Natural killer cell (primary cell): ENCODE measurements at regions not wholly inside any gene's neighbourhood (a gene's known extent, or its start where the extent isn't known, plus 50 kb on each side); places are given as distances from the start of the nearest gene placed in this dataset.

Experiments used
- ATAC-seq, 3 donors: fragments of 150-1000 bp in 2 of 3; fragments of 200-7000 bp in 1 of 3; cut with Tn5 transposase; 1 replicate in 1 of 3; 2 replicates in 2 of 3; pipeline ENCODE4 v1.10.0; 2021; ENCODE audit warnings: mild to moderate bottlenecking in 2 of 3, moderate library complexity in 2 of 3
- DNase-seq, 2 donors: peaks; one replicate each; pipeline versions ENCODE4 v3.0.0 to v3.0.0-alpha.2; 2013 to 2021; ENCODE audit warnings: mixed read lengths in 1 of 2
- H3K27ac ChIP-seq: one replicate; pipeline ENCODE4 v1.5.1; 2013; ENCODE audit warnings: mild to moderate bottlenecking, low read length
- H3K27me3 ChIP-seq: one replicate; pipeline ENCODE4 v1.6.1; 2013; ENCODE audit warnings: low read length; ENCODE audit not compliant: control insufficient read depth, insufficient read depth
- H3K36me3 ChIP-seq: one replicate; pipeline ENCODE4 v1.6.1; 2013; ENCODE audit warnings: low read length; ENCODE audit not compliant: control insufficient read depth, insufficient read depth
- H3K4me1 ChIP-seq: one replicate; pipeline ENCODE4 v1.6.1; 2013; ENCODE audit warnings: low read length; ENCODE audit not compliant: control insufficient read depth, insufficient read depth
- H3K4me3 ChIP-seq: one replicate; pipeline ENCODE4 v1.5.1; 2013; ENCODE audit warnings: low read length
- H3K9me3 ChIP-seq: one replicate; pipeline ENCODE4 v1.6.1; 2013; ENCODE audit warnings: low read length; ENCODE audit not compliant: control insufficient read depth, insufficient read depth
- H3K27ac Mint-ChIP-seq, 2 donors: one replicate each; pipeline ENCODE4 v1.8.0; 2022; ENCODE audit warnings: mild to moderate bottlenecking in 2 of 2, mixed read lengths in 2 of 2, moderate library complexity in 1 of 2
- H3K27me3 Mint-ChIP-seq, 2 donors: one replicate each; pipeline ENCODE4 v1.8.0; 2022; ENCODE audit warnings: low read depth in 2 of 2, mixed read lengths in 2 of 2
- H3K36me3 Mint-ChIP-seq: one replicate; pipeline ENCODE4 v1.8.0; 2022; ENCODE audit warnings: mixed read lengths
- H3K4me1 Mint-ChIP-seq, 2 donors: one replicate each; pipeline ENCODE4 v1.8.0; 2022; ENCODE audit warnings: mixed read lengths in 2 of 2
- H3K4me3 Mint-ChIP-seq: one replicate; pipeline ENCODE4 v1.8.0; 2022; ENCODE audit warnings: mild to moderate bottlenecking, moderate library complexity, mixed read lengths
- H3K9me3 Mint-ChIP-seq, 2 donors: one replicate each; pipeline ENCODE4 v1.8.0; 2022; ENCODE audit warnings: mixed read lengths in 2 of 2
- CTCF ChIP-seq: fragments of 200-600 bp; IDR thresholded peaks from one replicate; pipeline ENCODE4 v1.8.0; 2022; ENCODE audit warnings: antibody characterized with exemption
- WGBS: methylation state at CpG from one replicate; pipeline ENCODE4 v1.1.7; 2013; ENCODE audit warnings: missing lambda C conversion rate; ENCODE audit not compliant: insufficient coverage; 5-methylcytosine and 5-hydroxymethylcytosine counted together
- intact Hi-C: fragments of 100-400 bp; cut with micrococcal nuclease; formaldehyde crosslinking; loops from one replicate; pipeline ENCODE4 v1.14.2; 2022

- Mint-ChIP-seq H3K4me3 (no peak overlapping the region), H3K36me3 (no peaks in the 10 kb centered on the region), H3K9me3 (peaks cover 6 to 26% of the 10 kb centered on the region in 2 donors), H3K4me1 (no peaks in the 10 kb centered on the region), H3K27me3 (no peaks in the 10 kb centered on the region), H3K27ac (no peak overlapping the region)
- 67% methylated on average over 4 of the region's 4 CpGs for WGBS
- TF ChIP-seq CTCF: no peak
- no peak for DNase-seq
- ATAC-seq: no peak
- H3K27me3 ChIP-seq: no peaks in the 10 kb centered on the region
- no peaks in the 10 kb centered on the region for H3K36me3 ChIP-seq
- intact Hi-C loops: no loop called here
- H3K4me3 ChIP-seq: no peak overlapping the region
- H3K4me1 ChIP-seq: no peaks in the 10 kb centered on the region
- H3K9me3 ChIP-seq: peaks cover 6% of the 10 kb centered on the region
- H3K27ac ChIP-seq: no peak overlapping the region
Observed at GRCh38 chr3:74009961-74010844, 385.5 kb upstream of the PDZRN3 start.

- no peak for TF ChIP-seq CTCF
- 89% methylated on average over 3 of the region's 3 CpGs for WGBS
- Mint-ChIP-seq H3K4me1 (no peaks in the 10 kb centered on the region), H3K9me3 (peaks cover 0 to 18% of the 10 kb centered on the region in 2 donors), H3K27me3 (no peaks in the 10 kb centered on the region), H3K4me3 (no peak overlapping the region), H3K27ac (no peak overlapping the region), H3K36me3 (no peaks in the 10 kb centered on the region)
- Histone ChIP-seq H3K4me3 (no peak overlapping the region), H3K4me1 (no peaks in the 10 kb centered on the region), H3K9me3 (no peaks in the 10 kb centered on the region), H3K27ac (no peak overlapping the region), H3K36me3 (no peaks in the 10 kb centered on the region), H3K27me3 (no peaks in the 10 kb centered on the region)
- intact Hi-C loops: no loop called here
- no peak for DNase-seq
- ATAC-seq: no peak
Observed at GRCh38 chr3:74004386-74004785, 379.6 kb upstream of the PDZRN3 start.

GRCh38 chr3:74003734-74004133 lies 379.0 kb upstream of the PDZRN3 start:
- H3K4me1 ChIP-seq: no peaks in the 10 kb centered on the region
- WGBS: 85% methylated on average over 4 of the region's 5 CpGs
- H3K36me3 ChIP-seq: no peaks in the 10 kb centered on the region
- H3K27ac Mint-ChIP-seq: no peak overlapping the region
- no peak for ATAC-seq
- no peaks in the 10 kb centered on the region for H3K27me3 Mint-ChIP-seq
- TF ChIP-seq CTCF: no peak
- H3K4me3 ChIP-seq: no peak overlapping the region
- H3K4me3 Mint-ChIP-seq: no peak overlapping the region
- DNase-seq: no peak
- H3K4me1 Mint-ChIP-seq: no peaks in the 10 kb centered on the region
- H3K36me3 Mint-ChIP-seq: no peaks in the 10 kb centered on the region
- H3K9me3 Mint-ChIP-seq: peaks cover 0 to 20% of the 10 kb centered on the region in 2 donors
- no peaks in the 10 kb centered on the region for H3K27me3 ChIP-seq
- H3K9me3 ChIP-seq: no peaks in the 10 kb centered on the region
- intact Hi-C loops: no loop called here
- H3K27ac ChIP-seq: no peak overlapping the region

- Histone ChIP-seq H3K4me3 (no peak overlapping the region), H3K4me1 (no peaks in the 10 kb centered on the region), H3K27ac (no peak overlapping the region), H3K27me3 (no peaks in the 10 kb centered on the region), H3K36me3 (no peaks in the 10 kb centered on the region), H3K9me3 (no peaks in the 10 kb centered on the region)
- Mint-ChIP-seq H3K27ac (no peak overlapping the region), H3K4me3 (no peak overlapping the region), H3K36me3 (no peaks in the 10 kb centered on the region), H3K9me3 (peaks cover 0 to 15% of the 10 kb centered on the region in 2 donors), H3K27me3 (no peaks in the 10 kb centered on the region), H3K4me1 (no peaks in the 10 kb centered on the region)
- ATAC-seq (no peak), DNase-seq (no peak)
- 100% methylated on average over 1 of the region's 2 CpGs for WGBS
- no peak for TF ChIP-seq CTCF
- intact Hi-C loops: no loop called here
Observed at GRCh38 chr3:74001436-74001835, 376.7 kb upstream of the PDZRN3 start.
